ENCODE measurements at regions not wholly inside any gene's neighbourhood (a gene's known extent, or its start where the extent isn't known, plus 50 kb on each side); places are given as distances from the start of the nearest gene placed in this dataset.

GRCh38 chr18:55778788-55779690 is 191.0 kb upstream of the TCF4 start:
- H2BK12ac ChIP-seq (ENCODE audit: insufficient read length, low read depth, low read length) = no peak overlapping the region
- no peak overlapping the region for H2AK5ac ChIP-seq (ENCODE audit: insufficient read length, low read length)
- H3K14ac ChIP-seq (ENCODE audit: insufficient read depth, low read length) = no peak overlapping the region
- H3K23me2 ChIP-seq (ENCODE audit: insufficient read length, low read depth, low read length, poor library complexity, severe bottlenecking) = peaks cover 15% of the 10 kb centered on the region
- Mint-ChIP-seq H3K27ac (peak overlapping the region in 1 of 3 experiments; percentile 12; a peak in 4 of 7 replicates), H3K9me3 (no peaks in the 10 kb centered on the region; a peak in 1 of 5 replicates), H3K36me3 (ENCODE audit: insufficient read depth in 1 of 3, low read depth in 3 of 3) (no peaks in the 10 kb centered on the region), H3K4me3 (peak overlapping the region; percentile 74 to 85), H3K4me1 (peaks cover 39% of the 10 kb centered on the region in 2 experiments), H3K27me3 (ENCODE audit: low read depth) (peaks cover 5% of the 10 kb centered on the region)
- no peak overlapping the region for H3K27ac ChIP-seq (ENCODE audit: insufficient read length, low read depth, low read length)
- no peak overlapping the region for H3K23ac ChIP-seq (ENCODE audit: insufficient read length, low read depth, low read length)
- H3K9me3 ChIP-seq (ENCODE audit: control insufficient read depth, low read depth, low read length) = no peaks in the 10 kb centered on the region
- TF ChIP-seq CTCF (conservative IDR thresholded peaks at IDR 0.05) = no peak
- H2AFZ ChIP-seq (ENCODE audit: low read length) = no peak overlapping the region
- H2BK120ac ChIP-seq (ENCODE audit: low read depth, low read length, poor library complexity, severe bottlenecking) = no peak overlapping the region
- H4K20me1 ChIP-seq (ENCODE audit: control insufficient read depth, insufficient read depth, insufficient read length) = no peaks in the 10 kb centered on the region
- no peak overlapping the region for H3K4ac ChIP-seq (ENCODE audit: low read depth, low read length)
- no peak overlapping the region for H4K8ac ChIP-seq (replicated peaks; ENCODE audit: insufficient read length, low read depth, low read length)
- no CpG with 5 or more reads among the region's 17 CpGs for WGBS (ENCODE audit: extremely low coverage, insufficient read length, low lambda C conversion rate)
- H4K5ac ChIP-seq (ENCODE audit: insufficient read length, low read depth, low read length) = no peak overlapping the region
- no peak overlapping the region for H3K9ac ChIP-seq (ENCODE audit: extremely low read depth, insufficient read length, low read length)
- H2BK5ac ChIP-seq (ENCODE audit: insufficient read length, low read length) = no peak overlapping the region
- H3K18ac ChIP-seq (ENCODE audit: insufficient read length, low read depth, low read length) = no peak overlapping the region
- H3K27me3 ChIP-seq (ENCODE audit: insufficient read depth, low read length) = no peaks in the 10 kb centered on the region
- H3K79me1 ChIP-seq (ENCODE audit: insufficient read depth, low read depth, low read length, poor library complexity, severe bottlenecking) = no peaks in the 10 kb centered on the region
- H2BK15ac ChIP-seq (ENCODE audit: low read depth, low read length) = no peak overlapping the region
- H3K79me2 ChIP-seq (ENCODE audit: insufficient read depth, low read length) = no peaks in the 10 kb centered on the region
- H2BK20ac ChIP-seq (ENCODE audit: low read depth, low read length, poor library complexity, severe bottlenecking) = no peak overlapping the region
- H3K56ac ChIP-seq (ENCODE audit: insufficient read length, low read depth, low read length) = no peak overlapping the region
- H3K4me2 ChIP-seq (ENCODE audit: insufficient read depth, insufficient read length, low read length) = peak overlapping the region; percentile 66
- no peak overlapping the region for H3T11ph ChIP-seq (ENCODE audit: low read length)
- no peak overlapping the region for H4K91ac ChIP-seq (ENCODE audit: insufficient read length, low read depth, low read length)
- H3K4me1 ChIP-seq (ENCODE audit: insufficient read depth, low read length) = no peaks in the 10 kb centered on the region
- DNase-seq = no peak
